ENCODE measurements at regions not wholly inside any gene's neighbourhood (a gene's known extent, or its start where the extent isn't known, plus 50 kb on each side); places are given as distances from the start of the nearest gene placed in this dataset.

GRCh38 chr2:30339071-30339470 lies 107.7 kb downstream of the LBH start:
- DNase-seq (ENCODE audit: low spot score) (no peak), FAIRE-seq (no peak)

- DNase-seq (ENCODE audit: low spot score) (no peak), FAIRE-seq (no peak)
Measured at GRCh38 chr2:30341500-30342267, 105.4 kb upstream of the LCLAT1 start.

GRCh38 chr2:30346471-30347169 lies 100.4 kb upstream of the LCLAT1 start:
- DNase-seq (ENCODE audit: low spot score) (no peak), FAIRE-seq (no peak)

- no peak for FAIRE-seq
- no peak for DNase-seq (ENCODE audit: low spot score)
Measured at GRCh38 chr2:30348825-30349224, 98.2 kb upstream of the LCLAT1 start.

- DNase-seq (ENCODE audit: low spot score) (no peak), FAIRE-seq (no peak)
Measured at GRCh38 chr2:30349691-30350090, 97.4 kb upstream of the LCLAT1 start.

- FAIRE-seq (no peak), DNase-seq (ENCODE audit: low spot score) (no peak)
Measured at GRCh38 chr2:30351116-30351515, 95.9 kb upstream of the LCLAT1 start.

GRCh38 chr2:30351949-30352348 lies 95.1 kb upstream of the LCLAT1 start:
- FAIRE-seq (no peak), DNase-seq (ENCODE audit: low spot score) (no peak)

GRCh38 chr2:30354150-30354549 lies 92.9 kb upstream of the LCLAT1 start:
- DNase-seq (ENCODE audit: low spot score) (no peak), FAIRE-seq (no peak)

GRCh38 chr2:30354621-30355020 lies 92.4 kb upstream of the LCLAT1 start:
- DNase-seq (ENCODE audit: low spot score) (no peak), FAIRE-seq (no peak)

- DNase-seq (ENCODE audit: low spot score), result no peak
- no peak for FAIRE-seq
Measured at GRCh38 chr2:30355306-30355705, 91.7 kb upstream of the LCLAT1 start.

GRCh38 chr2:30356071-30356470 lies 91.0 kb upstream of the LCLAT1 start:
- no peak for FAIRE-seq

GRCh38 chr2:30356776-30357175 lies 90.3 kb upstream of the LCLAT1 start:
- no peak for DNase-seq (ENCODE audit: low spot score)
- no peak for FAIRE-seq

More at GRCh38 chr2:30356071-30356470, 91.0 kb upstream of the LCLAT1 start:
- DNase-seq (ENCODE audit: low spot score), result no peak

GRCh38 chr2:30358351-30358750 lies 88.7 kb upstream of the LCLAT1 start:
- DNase-seq (ENCODE audit: low spot score) (no peak), FAIRE-seq (no peak)

- DNase-seq (ENCODE audit: low spot score) (no peak), FAIRE-seq (no peak)
Measured at GRCh38 chr2:30358842-30359241, 88.2 kb upstream of the LCLAT1 start.

- no peak for FAIRE-seq
- no peak for DNase-seq (ENCODE audit: low spot score)
Measured at GRCh38 chr2:30359644-30360167, 87.3 kb upstream of the LCLAT1 start.

GRCh38 chr2:30361751-30362394 lies 85.2 kb upstream of the LCLAT1 start:
- DNase-seq (ENCODE audit: low spot score), result peak; percentile 89
- FAIRE-seq, result peak; percentile 88

- FAIRE-seq, result no peak
- DNase-seq (ENCODE audit: low spot score), result peak; percentile 93
Measured at GRCh38 chr2:30362468-30363081, 84.5 kb upstream of the LCLAT1 start.

GRCh38 chr2:30363406-30363805 lies 83.6 kb upstream of the LCLAT1 start:
- DNase-seq (ENCODE audit: low spot score) (no peak), FAIRE-seq (no peak)

GRCh38 chr2:30365201-30365600 lies 81.8 kb upstream of the LCLAT1 start:
- no peak for FAIRE-seq
- DNase-seq (ENCODE audit: low spot score), result no peak

- peak; percentile 53 for DNase-seq (ENCODE audit: low spot score)
- FAIRE-seq, result no peak
Measured at GRCh38 chr2:30366199-30366691, 80.8 kb upstream of the LCLAT1 start.

GRCh38 chr2:30367232-30368070 lies 79.6 kb upstream of the LCLAT1 start:
- FAIRE-seq, result no peak
- DNase-seq (ENCODE audit: low spot score), result no peak
